Right atrium auricular region (tissue), 2 donors: ENCODE measurements at regions not wholly inside any gene's neighbourhood (a gene's known extent, or its start where the extent isn't known, plus 50 kb on each side); places are given as distances from the start of the nearest gene placed in this dataset.

Source experiments
- DNase-seq: peaks from one replicate; pipeline ENCODE4 v3.0.0-alpha.2; 2019; ENCODE audit warnings: low spot score
- H3K27ac ChIP-seq, 2 donors: fragments of 200-600 bp; sonication (generic); 1 replicate in 1 of 2; 2 replicates in 1 of 2; pipeline ENCODE4 v1.5.1; 2016 to 2019
- H3K27me3 ChIP-seq, 2 donors: fragments of 200-600 bp; sonication (generic); one replicate each; pipeline versions ENCODE4 v1.5.1 to v1.6.0; 2017 to 2019
- H3K36me3 ChIP-seq: fragments of 200-600 bp; sonication (generic); one replicate; pipeline ENCODE4 v1.5.1; 2016
- H3K4me1 ChIP-seq, 2 donors: fragments of 200-600 bp; sonication (generic); one replicate each; pipeline versions ENCODE4 v1.5.1 to v1.6.0; 2017 to 2019
- H3K4me3 ChIP-seq, 2 donors: fragments of 200-600 bp; sonication (generic); 1 replicate in 1 of 2; 2 replicates in 1 of 2; pipeline ENCODE4 v1.5.1; 2017 to 2019; ENCODE audit warnings: mild to moderate bottlenecking in 1 of 2, moderate library complexity in 1 of 2
- H3K9me3 ChIP-seq, 2 donors: fragments of 200-600 bp; sonication (generic); one replicate each; pipeline ENCODE4 v1.5.1; 2019
- CTCF ChIP-seq, 2 donors: fragments of 200-600 bp; sonication (generic); IDR thresholded peaks; one replicate each; pipeline ENCODE4 v1.5.1; 2019; ENCODE audit warnings: antibody characterized with exemption in 2 of 2

DNA sequence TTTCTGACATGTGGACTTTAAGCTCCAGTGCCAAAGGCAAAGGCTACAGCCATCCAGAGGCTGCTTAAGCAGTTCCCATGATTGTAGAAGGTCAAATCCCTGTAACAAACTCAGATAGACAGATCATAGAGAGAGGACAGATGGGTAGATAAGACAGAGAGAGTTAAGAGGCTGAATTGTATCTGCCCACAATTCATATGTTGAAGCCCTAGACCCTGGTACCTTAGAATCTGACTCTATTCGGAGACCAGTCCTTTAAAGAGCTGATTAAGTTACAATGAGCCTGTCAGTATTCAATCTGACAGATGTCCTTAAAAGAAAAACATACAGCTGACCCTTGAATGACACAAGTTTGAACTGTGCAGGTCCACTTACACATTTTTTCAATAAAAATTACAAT, 115.2 kb downstream of the RAP2A start:
- Histone ChIP-seq H3K9me3 (no peaks in the 10 kb centered on the region), H3K27me3 (no peaks in the 10 kb centered on the region), H3K4me3 (no peak overlapping the region), H3K27ac (no peak overlapping the region), H3K4me1 (no peaks in the 10 kb centered on the region), H3K36me3 (no peaks in the 10 kb centered on the region)
- no peak for DNase-seq
- TF ChIP-seq CTCF (IDR thresholded peaks at IDR 0.05) = no peak

GRCh38 chr13:97554496-97554895, 120.5 kb downstream of the RAP2A start:
- no peaks in the 10 kb centered on the region for H3K36me3 ChIP-seq
- no peaks in the 10 kb centered on the region for H3K9me3 ChIP-seq
- H3K27ac ChIP-seq = no peak overlapping the region
- no peak for DNase-seq
- no peak overlapping the region for H3K4me3 ChIP-seq
- H3K27me3 ChIP-seq = no peaks in the 10 kb centered on the region
- TF ChIP-seq CTCF (IDR thresholded peaks at IDR 0.05) = no peak
- no peaks in the 10 kb centered on the region for H3K4me1 ChIP-seq

- no peak for TF ChIP-seq CTCF (IDR thresholded peaks at IDR 0.05)
- Histone ChIP-seq H3K9me3 (no peaks in the 10 kb centered on the region), H3K4me1 (no peaks in the 10 kb centered on the region), H3K4me3 (no peak overlapping the region), H3K27ac (no peak overlapping the region), H3K36me3 (no peaks in the 10 kb centered on the region), H3K27me3 (no peaks in the 10 kb centered on the region)
- no peak for DNase-seq
Observed at GRCh38 chr13:97555034-97555433, 121.1 kb downstream of the RAP2A start.

GRCh38 chr13:97559030-97559429, 125.1 kb downstream of the RAP2A start:
- Histone ChIP-seq H3K27me3 (no peaks in the 10 kb centered on the region), H3K4me3 (no peak overlapping the region), H3K36me3 (no peaks in the 10 kb centered on the region), H3K27ac (no peak overlapping the region), H3K4me1 (no peaks in the 10 kb centered on the region), H3K9me3 (no peaks in the 10 kb centered on the region)
- no peak for DNase-seq
- TF ChIP-seq CTCF (IDR thresholded peaks at IDR 0.05) = no peak

GRCh38 chr13:97559981-97560380, 126.0 kb downstream of the RAP2A start:
- no peaks in the 10 kb centered on the region for H3K36me3 ChIP-seq
- H3K9me3 ChIP-seq = no peaks in the 10 kb centered on the region
- H3K27me3 ChIP-seq = no peaks in the 10 kb centered on the region
- H3K4me1 ChIP-seq = no peaks in the 10 kb centered on the region
- no peak overlapping the region for H3K27ac ChIP-seq
- DNase-seq = no peak
- TF ChIP-seq CTCF (IDR thresholded peaks at IDR 0.05) = no peak
- H3K4me3 ChIP-seq = no peak overlapping the region

DNA sequence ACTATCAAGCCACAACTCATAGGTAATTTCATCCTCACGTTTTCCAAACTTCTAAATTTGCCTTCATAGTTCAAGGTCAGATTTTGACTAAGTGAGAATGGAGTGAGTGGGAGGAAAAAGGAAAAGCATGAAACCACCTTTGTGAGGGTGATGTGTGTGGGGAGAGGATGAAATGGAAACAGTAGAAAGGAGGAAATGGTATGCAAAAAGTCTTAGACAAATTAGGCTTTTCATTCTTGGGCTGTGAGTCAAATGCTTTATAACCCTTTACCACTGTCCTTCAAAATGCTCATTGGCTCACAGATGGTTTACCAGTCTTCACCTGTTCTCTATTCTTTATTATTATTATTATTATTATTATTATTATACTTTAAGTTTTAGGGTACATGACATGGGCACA, 127.2 kb downstream of the RAP2A start:
- DNase-seq = no peak
- no peak for TF ChIP-seq CTCF (IDR thresholded peaks at IDR 0.05)
- no peak overlapping the region for H3K4me3 ChIP-seq
- H3K4me1 ChIP-seq = no peaks in the 10 kb centered on the region
- no peak overlapping the region for H3K27ac ChIP-seq
- no peaks in the 10 kb centered on the region for H3K36me3 ChIP-seq
- no peaks in the 10 kb centered on the region for H3K9me3 ChIP-seq
- no peaks in the 10 kb centered on the region for H3K27me3 ChIP-seq
